ENCODE measurements at regions not wholly inside any gene's neighbourhood (a gene's known extent, or its start where the extent isn't known, plus 50 kb on each side); places are given as distances from the start of the nearest gene placed in this dataset.

GRCh38 chr16:60331168-60331567 lies 1597.1 kb upstream of the GOT2 start:
- DNase-seq = no peak

- no peak for DNase-seq
Measured at GRCh38 chr16:60329108-60329507, 1595.0 kb upstream of the GOT2 start.

- no peak for DNase-seq
Measured at GRCh38 chr16:60328152-60328551, 1594.0 kb upstream of the GOT2 start.

GRCh38 chr16:60318486-60318885 lies 1584.4 kb upstream of the GOT2 start:
- DNase-seq = no peak

- DNase-seq = no peak
Measured at GRCh38 chr16:60310846-60311445, 1576.8 kb upstream of the GOT2 start.

- no peak for DNase-seq
Measured at GRCh38 chr16:60304720-60305119, 1570.6 kb upstream of the GOT2 start.

GRCh38 chr16:60304066-60304465 lies 1570.0 kb upstream of the GOT2 start:
- DNase-seq = no peak

- DNase-seq = no peak
Measured at GRCh38 chr16:60302676-60303075, 1568.6 kb upstream of the GOT2 start.

GRCh38 chr16:60302261-60302660 lies 1568.1 kb upstream of the GOT2 start:
- peak; percentile 0 for DNase-seq

GRCh38 chr16:60299241-60299776 lies 1565.2 kb upstream of the GOT2 start:
- no peak for DNase-seq

GRCh38 chr16:60295451-60295850 lies 1561.3 kb upstream of the GOT2 start:
- no peak for DNase-seq

GRCh38 chr16:60285794-60286193 lies 1551.7 kb upstream of the GOT2 start:
- no peak for DNase-seq

GRCh38 chr16:60279061-60279665 lies 1545.0 kb upstream of the GOT2 start:
- DNase-seq = no peak

GRCh38 chr16:60274431-60275019 lies 1540.4 kb upstream of the GOT2 start:
- no peak for DNase-seq

- DNase-seq = no peak
Measured at GRCh38 chr16:60271781-60272180, 1537.7 kb upstream of the GOT2 start.

- no peak for DNase-seq
Measured at GRCh38 chr16:60271025-60271771, 1537.1 kb upstream of the GOT2 start.

GRCh38 chr16:60261425-60261824 lies 1527.3 kb upstream of the GOT2 start:
- no peak for DNase-seq

GRCh38 chr16:60259956-60260355 lies 1525.8 kb upstream of the GOT2 start:
- DNase-seq = no peak

- no peak for DNase-seq
Measured at GRCh38 chr16:60246086-60246485, 1512.0 kb upstream of the GOT2 start.

- no peak for DNase-seq
Measured at GRCh38 chr16:60241671-60242070, 1507.6 kb upstream of the GOT2 start.

- DNase-seq = no peak
Measured at GRCh38 chr16:60230666-60231065, 1496.5 kb upstream of the GOT2 start.

- DNase-seq = no peak
Measured at GRCh38 chr16:60225541-60225940, 1491.4 kb upstream of the GOT2 start.

GRCh38 chr16:60217787-60218186 lies 1483.7 kb upstream of the GOT2 start:
- DNase-seq = no peak

GRCh38 chr16:60214311-60214710 lies 1480.2 kb upstream of the GOT2 start:
- no peak for DNase-seq

All from NCI-H1105 treated with DMSO at 0.1 percent for 48 hours (cell line).